Cardiac fibroblast (primary cell): ENCODE measurements at regions not wholly inside any gene's neighbourhood (a gene's known extent, or its start where the extent isn't known, plus 50 kb on each side); places are given as distances from the start of the nearest gene placed in this dataset.
A peak's percentile ranks its signal among the peaks of the same experiment; 100 is the strongest.
"Not testable (repeated sequence)": the region's sequence is repeated elsewhere in the genome, so short reads cannot be mapped to it uniquely, and the experiment has no call there.

Experiments used
- DNase-seq, 2 donors: peaks; one replicate each; pipeline versions ENCODE4 v3.0.0 to v3.0.0-alpha.2; 2010; ENCODE audit warnings: low read depth in 2 of 2
- H3K4me3 ChIP-seq, 2 donors: replicated peaks in 1 of 2; 1 replicate in 1 of 2; 2 replicates in 1 of 2; pipeline ENCODE4 v1.5.1; 2011; ENCODE audit warnings: low read depth in 2 of 2, low read length in 2 of 2, mild to moderate bottlenecking in 2 of 2, moderate library complexity in 1 of 2
- CTCF ChIP-seq: IDR thresholded peaks from one replicate; pipeline ENCODE4 v1.5.1; 2011; ENCODE audit warnings: low read depth, mild to moderate bottlenecking, low read length, inconsistent platforms

- DNase-seq = peak; percentile 44 to 53
- H3K4me3 ChIP-seq = no peak overlapping the region
- no peak for TF ChIP-seq CTCF
These were observed 90.5 kb upstream of the MYRIP start for GRCh38 chr3:39718674-39719595.

- TF ChIP-seq CTCF = no peak
These were observed 88.3 kb upstream of the MYRIP start for GRCh38 chr3:39721076-39721475.

GRCh38 chr3:39724233-39724846 lies 85.1 kb upstream of the MYRIP start:
- peak; percentile 9 to 41 for DNase-seq
- H3K4me3 ChIP-seq = no peak overlapping the region
- no peak for TF ChIP-seq CTCF

More at GRCh38 chr3:39721076-39721475, 88.3 kb upstream of the MYRIP start:
- DNase-seq = peak in 1 of 2 donors; percentile 3
- H3K4me3 ChIP-seq = no peak overlapping the region

GRCh38 chr3:39725321-39725720 lies 84.1 kb upstream of the MYRIP start:
- no peak overlapping the region for H3K4me3 ChIP-seq
- no peak for DNase-seq
- TF ChIP-seq CTCF = no peak

- no peak for DNase-seq
- no peak overlapping the region for H3K4me3 ChIP-seq
- no peak for TF ChIP-seq CTCF
These were observed 82.0 kb upstream of the MYRIP start for GRCh38 chr3:39727415-39727814.

GRCh38 chr3:39733804-39734203 lies 75.6 kb upstream of the MYRIP start:
- TF ChIP-seq CTCF = no peak
- no peak for DNase-seq
- no peak overlapping the region for H3K4me3 ChIP-seq

GRCh38 chr3:39739658-39740057 lies 69.8 kb upstream of the MYRIP start:
- not testable (repeated sequence) for H3K4me3 ChIP-seq, DNase-seq
